ENCODE measurements at regions not wholly inside any gene's neighbourhood (a gene's known extent, or its start where the extent isn't known, plus 50 kb on each side); places are given as distances from the start of the nearest gene placed in this dataset.

GRCh38 chr4:10212901-10213300 lies 96.3 kb upstream of the WDR1 start:
- Histone ChIP-seq H3K79me2 (ENCODE audit: control insufficient read depth, insufficient read depth, low read length) (no peaks in the 10 kb centered on the region), H3K9ac (ENCODE audit: low read length) (no peak overlapping the region), H4K20me1 (ENCODE audit: control insufficient read depth, insufficient read depth, low read length, poor library complexity, severe bottlenecking) (no peaks in the 10 kb centered on the region), H3K27ac (ENCODE audit: low read length in 2 of 2) (no peak overlapping the region), H3K36me3 (replicated peaks in 1 of 2; ENCODE audit: control extremely low read depth in 1 of 2, control insufficient read depth in 1 of 2, extremely low read depth in 1 of 2, insufficient read depth in 2 of 2, low read length in 1 of 2) (no peaks in the 10 kb centered on the region), H2AFZ (ENCODE audit: insufficient read depth, low read depth, low read length, poor library complexity, severe bottlenecking) (no peak overlapping the region), H3K9me3 (ENCODE audit: control extremely low read depth in 1 of 3, control insufficient read depth in 2 of 3, insufficient read depth in 1 of 3, low read length in 2 of 3) (no peaks in the 10 kb centered on the region), H3K4me3 (ENCODE audit: control extremely low read depth in 1 of 5, extremely low read depth in 1 of 5, insufficient read depth in 1 of 5, low read depth in 2 of 5, low read length in 4 of 5) (no peak overlapping the region), H3K27me3 (replicated peaks in 1 of 4; ENCODE audit: control extremely low read depth in 1 of 4, control insufficient read depth in 3 of 4, insufficient read depth in 4 of 4, low read length in 3 of 4) (peaks cover 0 to 6% (median 0%) of the 10 kb centered on the region in 4 experiments), H3K4me1 (ENCODE audit: control insufficient read depth in 2 of 2, insufficient read depth in 2 of 2, low read length in 2 of 2) (no peaks in the 10 kb centered on the region), H3K4me2 (replicated peaks; ENCODE audit: low read depth, low read length, poor library complexity, severe bottlenecking) (no peak overlapping the region)
- ChIA-PET POLR2A (no interaction called here), CTCF (no interaction called here)
- TF ChIP-seq, protein P1, sequence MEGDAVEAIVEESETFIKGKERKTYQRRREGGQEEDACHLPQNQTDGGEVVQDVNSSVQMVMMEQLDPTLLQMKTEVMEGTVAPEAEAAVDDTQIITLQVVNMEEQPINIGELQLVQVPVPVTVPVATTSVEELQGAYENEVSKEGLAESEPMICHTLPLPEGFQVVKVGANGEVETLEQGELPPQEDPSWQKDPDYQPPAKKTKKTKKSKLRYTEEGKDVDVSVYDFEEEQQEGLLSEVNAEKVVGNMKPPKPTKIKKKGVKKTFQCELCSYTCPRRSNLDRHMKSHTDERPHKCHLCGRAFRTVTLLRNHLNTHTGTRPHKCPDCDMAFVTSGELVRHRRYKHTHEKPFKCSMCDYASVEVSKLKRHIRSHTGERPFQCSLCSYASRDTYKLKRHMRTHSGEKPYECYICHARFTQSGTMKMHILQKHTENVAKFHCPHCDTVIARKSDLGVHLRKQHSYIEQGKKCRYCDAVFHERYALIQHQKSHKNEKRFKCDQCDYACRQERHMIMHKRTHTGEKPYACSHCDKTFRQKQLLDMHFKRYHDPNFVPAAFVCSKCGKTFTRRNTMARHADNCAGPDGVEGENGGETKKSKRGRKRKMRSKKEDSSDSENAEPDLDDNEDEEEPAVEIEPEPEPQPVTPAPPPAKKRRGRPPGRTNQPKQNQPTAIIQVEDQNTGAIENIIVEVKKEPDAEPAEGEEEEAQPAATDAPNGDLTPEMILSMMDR (IDR thresholded peaks at IDR 0.05) = no peak
- no peak for TF ChIP-seq EZH2 (IDR thresholded peaks at IDR 0.05; ENCODE audit: borderline replicate concordance, insufficient read depth, low read depth, low read length, poor library complexity, severe bottlenecking)
- no CpG with 5 or more reads among the region's 3 CpGs for WGBS (ENCODE audit: insufficient coverage)
- no peak overlapping the region for H3K4me3 Mint-ChIP-seq
- ATAC-seq (ENCODE audit: low read depth) = no peak
- DNase-seq = no peak
- intact Hi-C loops (cut with micrococcal nuclease) = no loop called here
- H3K9me3 Mint-ChIP-seq (ENCODE audit: insufficient read depth) = peaks cover 2% of the 10 kb centered on the region
- H3K4me1 Mint-ChIP-seq = no peaks in the 10 kb centered on the region
- peaks cover 24% of the 10 kb centered on the region for H3K27me3 Mint-ChIP-seq
- H3K27ac Mint-ChIP-seq = no peak overlapping the region

- no peak overlapping the region for H3K27ac Mint-ChIP-seq
- POLR2A ChIA-PET = no interaction called here
These were observed 95.8 kb upstream of the WDR1 start for GRCh38 chr4:10212400-10212799.

More at GRCh38 chr4:10212400-10212799, 95.8 kb upstream of the WDR1 start:
- TF ChIP-seq EZH2 (IDR thresholded peaks at IDR 0.05; ENCODE audit: borderline replicate concordance, insufficient read depth, low read depth, low read length, poor library complexity, severe bottlenecking) = no peak
- TF ChIP-seq, protein P1 (IDR thresholded peaks at IDR 0.05) = no peak
- H3K4me3 ChIP-seq (ENCODE audit: control extremely low read depth in 1 of 5, extremely low read depth in 1 of 5, insufficient read depth in 1 of 5, low read depth in 2 of 5, low read length in 4 of 5) = no peak overlapping the region
- no peaks in the 10 kb centered on the region for H4K20me1 ChIP-seq (ENCODE audit: control insufficient read depth, insufficient read depth, low read length, poor library complexity, severe bottlenecking)
- H3K27me3 ChIP-seq (replicated peaks in 1 of 4; ENCODE audit: control extremely low read depth in 1 of 4, control insufficient read depth in 3 of 4, insufficient read depth in 4 of 4, low read length in 3 of 4) = peaks cover 0 to 8% (median 0%) of the 10 kb centered on the region in 4 experiments
- no peaks in the 10 kb centered on the region for H3K4me1 ChIP-seq (ENCODE audit: control insufficient read depth in 2 of 2, insufficient read depth in 2 of 2, low read length in 2 of 2)
- peaks cover 2% of the 10 kb centered on the region for H3K9me3 Mint-ChIP-seq (ENCODE audit: insufficient read depth)
- H3K27me3 Mint-ChIP-seq = peaks cover 24% of the 10 kb centered on the region
- no peak overlapping the region for H3K9ac ChIP-seq (ENCODE audit: low read length)
- CTCF ChIA-PET = no interaction called here
- H3K4me1 Mint-ChIP-seq = no peaks in the 10 kb centered on the region
- no peaks in the 10 kb centered on the region for H3K79me2 ChIP-seq (ENCODE audit: control insufficient read depth, insufficient read depth, low read length)
- no peak overlapping the region for H3K4me3 Mint-ChIP-seq
- intact Hi-C loops (cut with micrococcal nuclease) = no loop called here
- no peak overlapping the region for H2AFZ ChIP-seq (ENCODE audit: insufficient read depth, low read depth, low read length, poor library complexity, severe bottlenecking)
- WGBS (ENCODE audit: insufficient coverage) = no CpG with 5 or more reads among the region's 2 CpGs
- DNase-seq (no peak), ATAC-seq (ENCODE audit: low read depth) (no peak)
- H3K4me2 ChIP-seq (replicated peaks; ENCODE audit: low read depth, low read length, poor library complexity, severe bottlenecking) = no peak overlapping the region
- no peak overlapping the region for H3K27ac ChIP-seq (ENCODE audit: low read length in 2 of 2)
- no peaks in the 10 kb centered on the region for H3K36me3 ChIP-seq (replicated peaks in 1 of 2; ENCODE audit: control extremely low read depth in 1 of 2, control insufficient read depth in 1 of 2, extremely low read depth in 1 of 2, insufficient read depth in 2 of 2, low read length in 1 of 2)
- no peaks in the 10 kb centered on the region for H3K9me3 ChIP-seq (ENCODE audit: control extremely low read depth in 1 of 3, control insufficient read depth in 2 of 3, insufficient read depth in 1 of 3, low read length in 2 of 3)

All from B cell (primary cell).